HCT116 (cell line): ENCODE measurements at regions not wholly inside any gene's neighbourhood (a gene's known extent, or its start where the extent isn't known, plus 50 kb on each side); places are given as distances from the start of the nearest gene placed in this dataset.

ENCODE experiments used
- POLR2A ChIP-seq: IDR thresholded peaks from 2 replicates; pipeline ENCODE4 v1.7.0; 2011; ENCODE audit warnings: borderline replicate concordance; ENCODE audit not compliant: insufficient read depth, insufficient read length; ENCODE audit errors: extremely low read depth
- TF ChIP-seq, protein P1 (sequence below), 3 experiments: fragments of 200-600 bp in 1 of 3; sonication (generic) in 1 of 3; IDR thresholded peaks in 2 of 3; conservative IDR thresholded peaks in 1 of 3; 2 replicates each; pipeline ENCODE4 v1.5.1; 2012 to 2017; ENCODE audit warnings: low read depth in 2 of 3, low read length in 2 of 3, antibody characterized with exemption in 1 of 3, borderline replicate concordance in 1 of 3, control low read depth in 1 of 3, mild to moderate bottlenecking in 1 of 3, mixed read lengths in 1 of 3, mixed run types in 1 of 3, moderate library complexity in 1 of 3; ENCODE audit not compliant: insufficient read depth in 1 of 3

DNA sequence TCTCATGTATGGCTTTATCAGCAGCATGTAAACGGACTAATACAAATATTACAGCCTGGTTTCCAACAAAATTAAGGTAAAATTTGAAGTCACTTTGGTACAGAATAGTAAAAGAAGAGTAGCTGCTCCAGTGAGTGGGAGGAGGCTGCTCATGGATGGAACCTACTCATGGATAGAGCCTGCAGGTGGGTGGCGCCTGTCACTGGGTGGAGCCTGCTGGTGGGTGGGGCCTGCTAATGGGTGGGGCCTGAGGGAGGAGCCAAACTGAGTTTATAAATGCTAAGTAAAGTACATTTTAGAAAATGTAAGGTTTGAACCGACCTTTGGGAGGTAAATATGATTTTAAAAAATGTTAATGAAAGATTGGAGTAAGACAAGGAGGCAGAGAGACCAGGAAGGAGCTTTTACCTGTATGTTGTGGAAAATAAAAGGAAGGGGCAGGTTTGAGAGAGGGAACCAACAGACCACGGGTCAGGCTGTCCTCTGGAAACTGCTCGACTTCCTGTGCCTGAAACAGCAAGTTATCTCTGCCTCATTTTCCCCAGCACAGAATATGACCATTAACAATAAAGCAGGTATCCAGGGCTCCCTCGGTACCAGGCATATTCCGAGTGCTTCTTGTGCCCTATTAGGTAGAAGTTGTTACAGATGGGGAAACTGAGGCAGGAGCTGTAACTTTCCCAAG lies 55.9 kb upstream of the SEL1L start:
- TF ChIP-seq POLR2A: no peak
- TF ChIP-seq, protein P1, sequence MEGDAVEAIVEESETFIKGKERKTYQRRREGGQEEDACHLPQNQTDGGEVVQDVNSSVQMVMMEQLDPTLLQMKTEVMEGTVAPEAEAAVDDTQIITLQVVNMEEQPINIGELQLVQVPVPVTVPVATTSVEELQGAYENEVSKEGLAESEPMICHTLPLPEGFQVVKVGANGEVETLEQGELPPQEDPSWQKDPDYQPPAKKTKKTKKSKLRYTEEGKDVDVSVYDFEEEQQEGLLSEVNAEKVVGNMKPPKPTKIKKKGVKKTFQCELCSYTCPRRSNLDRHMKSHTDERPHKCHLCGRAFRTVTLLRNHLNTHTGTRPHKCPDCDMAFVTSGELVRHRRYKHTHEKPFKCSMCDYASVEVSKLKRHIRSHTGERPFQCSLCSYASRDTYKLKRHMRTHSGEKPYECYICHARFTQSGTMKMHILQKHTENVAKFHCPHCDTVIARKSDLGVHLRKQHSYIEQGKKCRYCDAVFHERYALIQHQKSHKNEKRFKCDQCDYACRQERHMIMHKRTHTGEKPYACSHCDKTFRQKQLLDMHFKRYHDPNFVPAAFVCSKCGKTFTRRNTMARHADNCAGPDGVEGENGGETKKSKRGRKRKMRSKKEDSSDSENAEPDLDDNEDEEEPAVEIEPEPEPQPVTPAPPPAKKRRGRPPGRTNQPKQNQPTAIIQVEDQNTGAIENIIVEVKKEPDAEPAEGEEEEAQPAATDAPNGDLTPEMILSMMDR (IDR thresholded peaks at IDR 0.05 in 2 of 3, conservative IDR thresholded peaks at IDR 0.05 in 1 of 3; ENCODE audit: borderline replicate concordance in 1 of 3, insufficient read depth in 1 of 3, low read depth in 2 of 3, low read length in 2 of 3): no peak
